GM12865 (cell line): ENCODE measurements at regions not wholly inside any gene's neighbourhood (a gene's known extent, or its start where the extent isn't known, plus 50 kb on each side); places are given as distances from the start of the nearest gene placed in this dataset.
"Not testable (repeated sequence)": the region's sequence is repeated elsewhere in the genome, so short reads cannot be mapped to it uniquely, and the experiment has no call there.

Experiments
- DNase-seq: peaks from one replicate; pipeline ENCODE4 v3.0.0; 2010; ENCODE audit warnings: low read depth
- H3K4me3 ChIP-seq: 2 replicates; pipeline ENCODE4 v1.5.1; 2011; ENCODE audit warnings: mild to moderate bottlenecking, low read depth, low read length, control low read depth
- CTCF ChIP-seq: IDR thresholded peaks from 2 replicates; pipeline ENCODE4 v1.5.1; 2011; ENCODE audit warnings: low read length, control low read depth, low read depth, inconsistent platforms; ENCODE audit not compliant: insufficient read depth; ENCODE audit errors: missing control alignments

GRCh38 chr5:82719368-82719767, 357.8 kb downstream of the TMEM167A start:
- DNase-seq, result peak; percentile 41
- no peak overlapping the region for H3K4me3 ChIP-seq
- TF ChIP-seq CTCF, result no peak

- no peak for TF ChIP-seq CTCF
- H3K4me3 ChIP-seq, result no peak overlapping the region
- DNase-seq, result no peak
Observed at GRCh38 chr5:82717738-82718137, 359.5 kb downstream of the TMEM167A start.

- H3K4me3 ChIP-seq, DNase-seq: not testable (repeated sequence)
Observed at GRCh38 chr5:82714732-82715131, 362.5 kb downstream of the TMEM167A start.

GRCh38 chr5:82713811-82714210, 363.4 kb downstream of the TMEM167A start:
- no peak for TF ChIP-seq CTCF
- no peak for DNase-seq
- no peak overlapping the region for H3K4me3 ChIP-seq

DNA sequence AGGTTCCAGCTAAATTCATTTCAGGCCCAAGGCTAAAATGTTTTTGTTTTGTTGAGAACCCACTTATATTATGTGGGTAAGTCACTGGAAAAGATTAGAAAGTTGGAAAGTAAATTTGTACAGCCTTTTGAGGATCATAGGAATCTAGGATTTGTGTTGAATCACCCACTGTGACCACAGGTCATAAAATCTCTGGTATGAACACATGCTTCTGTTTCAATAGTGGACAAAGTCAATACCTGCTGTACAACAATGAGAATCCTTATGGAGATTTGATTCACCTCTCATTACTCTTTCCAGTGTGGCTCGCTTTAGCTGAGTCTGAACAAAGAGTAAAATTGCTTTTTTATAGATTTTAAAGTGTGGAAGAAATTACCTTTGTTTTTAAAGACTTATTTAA, 369.5 kb downstream of the TMEM167A start:
- DNase-seq, result no peak
- no peak overlapping the region for H3K4me3 ChIP-seq
- no peak for TF ChIP-seq CTCF

DNA sequence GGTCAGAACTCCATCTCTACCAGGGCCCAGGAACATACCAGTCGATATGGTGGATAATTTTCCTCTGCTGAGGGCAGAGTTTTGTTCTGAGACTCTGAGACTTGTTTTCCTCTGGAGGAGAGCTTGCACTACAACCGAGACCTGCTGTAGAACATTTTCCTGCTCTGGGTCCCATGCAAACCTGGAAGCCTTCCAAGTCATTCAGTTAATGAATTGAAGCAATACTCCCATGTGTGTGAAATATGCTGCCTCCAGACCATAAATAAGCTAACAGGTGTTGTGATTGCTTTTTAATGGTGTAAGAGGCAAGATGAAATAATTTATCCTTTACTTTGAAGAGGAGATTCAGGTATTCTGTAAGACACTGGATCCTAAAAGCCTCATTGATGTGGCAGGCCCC, 372.8 kb downstream of the TMEM167A start:
- no peak overlapping the region for H3K4me3 ChIP-seq
- no peak for DNase-seq
- TF ChIP-seq CTCF, result no peak

- DNase-seq, result no peak
- H3K4me3 ChIP-seq, result no peak overlapping the region
- TF ChIP-seq CTCF, result no peak
Observed at GRCh38 chr5:82702046-82702445, 375.1 kb downstream of the TMEM167A start.

GRCh38 chr5:82699737-82700136, 377.5 kb downstream of the TMEM167A start:
- no peak for TF ChIP-seq CTCF
- H3K4me3 ChIP-seq, result no peak overlapping the region
- DNase-seq, result no peak
